Epithelial cell of proximal tubule (primary cell): ENCODE measurements at regions not wholly inside any gene's neighbourhood (a gene's known extent, or its start where the extent isn't known, plus 50 kb on each side); places are given as distances from the start of the nearest gene placed in this dataset.

Experiments used
- DNase-seq: peaks from one replicate; pipeline ENCODE4 v3.0.0-alpha.2; 2011; ENCODE audit warnings: low read depth
- H3K4me3 ChIP-seq: 2 replicates; pipeline ENCODE4 v1.5.1; 2011; ENCODE audit warnings: low read depth, mild to moderate bottlenecking, low read length
- CTCF ChIP-seq: conservative IDR thresholded peaks from 2 replicates; pipeline ENCODE4 v1.5.1; 2012; ENCODE audit warnings: low read depth, mild to moderate bottlenecking, low read length

GRCh38 chr16:85980686-85981085 lies 81.7 kb downstream of the IRF8 start:
- H3K4me3 ChIP-seq = no peak overlapping the region
- no peak for DNase-seq
- no peak for TF ChIP-seq CTCF

GRCh38 chr16:85981826-85982562 lies 83.0 kb downstream of the IRF8 start:
- TF ChIP-seq CTCF = no peak
- no peak overlapping the region for H3K4me3 ChIP-seq
- DNase-seq = no peak

- no peak for TF ChIP-seq CTCF
- DNase-seq = no peak
- H3K4me3 ChIP-seq = no peak overlapping the region
Measured at GRCh38 chr16:85982563-85982939, 83.6 kb downstream of the IRF8 start.

GRCh38 chr16:85983064-85983463 lies 84.1 kb downstream of the IRF8 start:
- no peak for DNase-seq
- H3K4me3 ChIP-seq = no peak overlapping the region
- no peak for TF ChIP-seq CTCF

- no peak for TF ChIP-seq CTCF
- no peak for DNase-seq
- no peak overlapping the region for H3K4me3 ChIP-seq
Measured at GRCh38 chr16:85983606-85984230, 84.8 kb downstream of the IRF8 start.

GRCh38 chr16:85984231-85984880 lies 85.4 kb downstream of the IRF8 start:
- H3K4me3 ChIP-seq = no peak overlapping the region
- TF ChIP-seq CTCF = no peak
- DNase-seq = no peak
